ENCODE measurements at regions not wholly inside any gene's neighbourhood (a gene's known extent, or its start where the extent isn't known, plus 50 kb on each side); places are given as distances from the start of the nearest gene placed in this dataset.

GRCh38 chr11:116424615-116425261 lies 348.0 kb downstream of the BUD13 start (continued):
- TF ChIP-seq ZNF800 (CRISPR knock-in tag; IDR thresholded peaks at IDR 0.05) (no peak), SP5 (CRISPR knock-in tag; IDR thresholded peaks at IDR 0.05; ENCODE audit: borderline replicate concordance, low read depth) (no peak; the same call in 1 of the 2 replicates), FOXO1 (CRISPR knock-in tag; IDR thresholded peaks at IDR 0.05) (peak; percentile 40; the same call in 1 of the 2 replicates), BCL6 (CRISPR knock-in tag; IDR thresholded peaks at IDR 0.05) (peak; percentile 81), ZC3H4 (CRISPR knock-in tag; IDR thresholded peaks at IDR 0.05; ENCODE audit: borderline replicate concordance) (no peak), ZNF776 (CRISPR knock-in tag; IDR thresholded peaks at IDR 0.05) (no peak), ZNF780A (CRISPR knock-in tag; IDR thresholded peaks at IDR 0.05) (no peak), ZNF136 (CRISPR knock-in tag; IDR thresholded peaks at IDR 0.05; ENCODE audit: low read depth) (no peak), ZNF34 (CRISPR knock-in tag; IDR thresholded peaks at IDR 0.05; ENCODE audit: borderline replicate concordance) (no peak), GATAD1 (CRISPR knock-in tag; IDR thresholded peaks at IDR 0.05) (no peak), ZBTB7A (CRISPR knock-in tag; IDR thresholded peaks at IDR 0.05) (no peak)
- TF ChIP-seq, protein P1, sequence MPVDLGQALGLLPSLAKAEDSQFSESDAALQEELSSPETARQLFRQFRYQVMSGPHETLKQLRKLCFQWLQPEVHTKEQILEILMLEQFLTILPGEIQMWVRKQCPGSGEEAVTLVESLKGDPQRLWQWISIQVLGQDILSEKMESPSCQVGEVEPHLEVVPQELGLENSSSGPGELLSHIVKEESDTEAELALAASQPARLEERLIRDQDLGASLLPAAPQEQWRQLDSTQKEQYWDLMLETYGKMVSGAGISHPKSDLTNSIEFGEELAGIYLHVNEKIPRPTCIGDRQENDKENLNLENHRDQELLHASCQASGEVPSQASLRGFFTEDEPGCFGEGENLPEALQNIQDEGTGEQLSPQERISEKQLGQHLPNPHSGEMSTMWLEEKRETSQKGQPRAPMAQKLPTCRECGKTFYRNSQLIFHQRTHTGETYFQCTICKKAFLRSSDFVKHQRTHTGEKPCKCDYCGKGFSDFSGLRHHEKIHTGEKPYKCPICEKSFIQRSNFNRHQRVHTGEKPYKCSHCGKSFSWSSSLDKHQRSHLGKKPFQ (CRISPR knock-in tag; IDR thresholded peaks at IDR 0.05; ENCODE audit: insufficient replicate concordance), result no peak
- TF ChIP-seq, protein P2, sequence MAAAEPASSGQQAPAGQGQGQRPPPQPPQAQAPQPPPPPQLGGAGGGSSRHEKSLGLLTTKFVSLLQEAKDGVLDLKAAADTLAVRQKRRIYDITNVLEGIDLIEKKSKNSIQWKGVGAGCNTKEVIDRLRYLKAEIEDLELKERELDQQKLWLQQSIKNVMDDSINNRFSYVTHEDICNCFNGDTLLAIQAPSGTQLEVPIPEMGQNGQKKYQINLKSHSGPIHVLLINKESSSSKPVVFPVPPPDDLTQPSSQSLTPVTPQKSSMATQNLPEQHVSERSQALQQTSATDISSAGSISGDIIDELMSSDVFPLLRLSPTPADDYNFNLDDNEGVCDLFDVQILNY (CRISPR knock-in tag; conservative IDR thresholded peaks at IDR 0.05), result no peak
- TF ChIP-seq, protein P3, sequence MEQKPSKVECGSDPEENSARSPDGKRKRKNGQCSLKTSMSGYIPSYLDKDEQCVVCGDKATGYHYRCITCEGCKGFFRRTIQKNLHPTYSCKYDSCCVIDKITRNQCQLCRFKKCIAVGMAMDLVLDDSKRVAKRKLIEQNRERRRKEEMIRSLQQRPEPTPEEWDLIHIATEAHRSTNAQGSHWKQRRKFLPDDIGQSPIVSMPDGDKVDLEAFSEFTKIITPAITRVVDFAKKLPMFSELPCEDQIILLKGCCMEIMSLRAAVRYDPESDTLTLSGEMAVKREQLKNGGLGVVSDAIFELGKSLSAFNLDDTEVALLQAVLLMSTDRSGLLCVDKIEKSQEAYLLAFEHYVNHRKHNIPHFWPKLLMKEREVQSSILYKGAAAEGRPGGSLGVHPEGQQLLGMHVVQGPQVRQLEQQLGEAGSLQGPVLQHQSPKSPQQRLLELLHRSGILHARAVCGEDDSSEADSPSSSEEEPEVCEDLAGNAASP (CRISPR knock-in tag; IDR thresholded peaks at IDR 0.05; ENCODE audit: borderline replicate concordance), result peak; percentile 4; the same call in 1 of the 2 replicates
- TF ChIP-seq, protein P4, sequence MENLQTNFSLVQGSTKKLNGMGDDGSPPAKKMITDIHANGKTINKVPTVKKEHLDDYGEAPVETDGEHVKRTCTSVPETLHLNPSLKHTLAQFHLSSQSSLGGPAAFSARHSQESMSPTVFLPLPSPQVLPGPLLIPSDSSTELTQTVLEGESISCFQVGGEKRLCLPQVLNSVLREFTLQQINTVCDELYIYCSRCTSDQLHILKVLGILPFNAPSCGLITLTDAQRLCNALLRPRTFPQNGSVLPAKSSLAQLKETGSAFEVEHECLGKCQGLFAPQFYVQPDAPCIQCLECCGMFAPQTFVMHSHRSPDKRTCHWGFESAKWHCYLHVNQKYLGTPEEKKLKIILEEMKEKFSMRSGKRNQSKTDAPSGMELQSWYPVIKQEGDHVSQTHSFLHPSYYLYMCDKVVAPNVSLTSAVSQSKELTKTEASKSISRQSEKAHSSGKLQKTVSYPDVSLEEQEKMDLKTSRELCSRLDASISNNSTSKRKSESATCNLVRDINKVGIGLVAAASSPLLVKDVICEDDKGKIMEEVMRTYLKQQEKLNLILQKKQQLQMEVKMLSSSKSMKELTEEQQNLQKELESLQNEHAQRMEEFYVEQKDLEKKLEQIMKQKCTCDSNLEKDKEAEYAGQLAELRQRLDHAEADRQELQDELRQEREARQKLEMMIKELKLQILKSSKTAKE (CRISPR knock-in tag; IDR thresholded peaks at IDR 0.05; ENCODE audit: borderline replicate concordance), result peak; percentile 44; the same call in 1 of the 2 replicates
- TF ChIP-seq, protein P5, sequence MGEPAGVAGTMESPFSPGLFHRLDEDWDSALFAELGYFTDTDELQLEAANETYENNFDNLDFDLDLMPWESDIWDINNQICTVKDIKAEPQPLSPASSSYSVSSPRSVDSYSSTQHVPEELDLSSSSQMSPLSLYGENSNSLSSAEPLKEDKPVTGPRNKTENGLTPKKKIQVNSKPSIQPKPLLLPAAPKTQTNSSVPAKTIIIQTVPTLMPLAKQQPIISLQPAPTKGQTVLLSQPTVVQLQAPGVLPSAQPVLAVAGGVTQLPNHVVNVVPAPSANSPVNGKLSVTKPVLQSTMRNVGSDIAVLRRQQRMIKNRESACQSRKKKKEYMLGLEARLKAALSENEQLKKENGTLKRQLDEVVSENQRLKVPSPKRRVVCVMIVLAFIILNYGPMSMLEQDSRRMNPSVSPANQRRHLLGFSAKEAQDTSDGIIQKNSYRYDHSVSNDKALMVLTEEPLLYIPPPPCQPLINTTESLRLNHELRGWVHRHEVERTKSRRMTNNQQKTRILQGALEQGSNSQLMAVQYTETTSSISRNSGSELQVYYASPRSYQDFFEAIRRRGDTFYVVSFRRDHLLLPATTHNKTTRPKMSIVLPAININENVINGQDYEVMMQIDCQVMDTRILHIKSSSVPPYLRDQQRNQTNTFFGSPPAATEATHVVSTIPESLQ (CRISPR knock-in tag; conservative IDR thresholded peaks at IDR 0.05), result no peak

All from HepG2 (cell line).